OCI-LY1 (cell line): ENCODE measurements at regions not wholly inside any gene's neighbourhood (a gene's known extent, or its start where the extent isn't known, plus 50 kb on each side); places are given as distances from the start of the nearest gene placed in this dataset.

Experiments
- EZH2 ChIP-seq: fragments of 200-600 bp; sonication (generic), shearing (Covaris generic); IDR thresholded peaks from 2 replicates; pipeline ENCODE4 v1.8.0; 2017; ENCODE audit warnings: borderline replicate concordance, mixed run types, mild to moderate bottlenecking, antibody characterized with exemption, low read length, moderate library complexity, mixed read lengths
- TF ChIP-seq, protein P1 (sequence below): fragments of 200-600 bp; sonication (generic), shearing (Covaris generic); IDR thresholded peaks from 2 replicates; pipeline ENCODE4 v1.5.1; 2017; ENCODE audit warnings: mild to moderate bottlenecking, antibody characterized with exemption, low read length, moderate library complexity, mixed read lengths

- TF ChIP-seq, protein P1, sequence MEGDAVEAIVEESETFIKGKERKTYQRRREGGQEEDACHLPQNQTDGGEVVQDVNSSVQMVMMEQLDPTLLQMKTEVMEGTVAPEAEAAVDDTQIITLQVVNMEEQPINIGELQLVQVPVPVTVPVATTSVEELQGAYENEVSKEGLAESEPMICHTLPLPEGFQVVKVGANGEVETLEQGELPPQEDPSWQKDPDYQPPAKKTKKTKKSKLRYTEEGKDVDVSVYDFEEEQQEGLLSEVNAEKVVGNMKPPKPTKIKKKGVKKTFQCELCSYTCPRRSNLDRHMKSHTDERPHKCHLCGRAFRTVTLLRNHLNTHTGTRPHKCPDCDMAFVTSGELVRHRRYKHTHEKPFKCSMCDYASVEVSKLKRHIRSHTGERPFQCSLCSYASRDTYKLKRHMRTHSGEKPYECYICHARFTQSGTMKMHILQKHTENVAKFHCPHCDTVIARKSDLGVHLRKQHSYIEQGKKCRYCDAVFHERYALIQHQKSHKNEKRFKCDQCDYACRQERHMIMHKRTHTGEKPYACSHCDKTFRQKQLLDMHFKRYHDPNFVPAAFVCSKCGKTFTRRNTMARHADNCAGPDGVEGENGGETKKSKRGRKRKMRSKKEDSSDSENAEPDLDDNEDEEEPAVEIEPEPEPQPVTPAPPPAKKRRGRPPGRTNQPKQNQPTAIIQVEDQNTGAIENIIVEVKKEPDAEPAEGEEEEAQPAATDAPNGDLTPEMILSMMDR = no peak
- no peak for TF ChIP-seq EZH2
Measured at GRCh38 chr4:138650929-138651448, 364.6 kb upstream of the NOCT start.
